GM12878 (cell line): ENCODE measurements at regions not wholly inside any gene's neighbourhood (a gene's known extent, or its start where the extent isn't known, plus 50 kb on each side); places are given as distances from the start of the nearest gene placed in this dataset.

Experiments used
- CHD1 ChIP-seq: IDR thresholded peaks from 2 replicates; pipeline ENCODE4 v1.6.1; 2012; ENCODE audit warnings: low read depth, low read length, improper control_type of control experiment
- EZH2 ChIP-seq: IDR thresholded peaks from 2 replicates; pipeline ENCODE4 v1.6.1; 2012; ENCODE audit warnings: low read depth, mild to moderate bottlenecking, control low read depth, inconsistent platforms, low read length, borderline replicate concordance; ENCODE audit not compliant: control insufficient read depth
- FOS ChIP-seq: IDR thresholded peaks from 3 replicates; pipeline ENCODE4 v1.6.1; 2011; ENCODE audit warnings: borderline replicate concordance; ENCODE audit not compliant: insufficient read length; ENCODE audit errors: extremely low read depth
- NKRF ChIP-seq: fragments of 450-650 bp; conservative IDR thresholded peaks from 2 replicates; pipeline ENCODE4 v1.6.1; 2017; ENCODE audit warnings: mild to moderate bottlenecking, moderate library complexity
- POLR2A ChIP-seq: IDR thresholded peaks from 2 replicates; pipeline ENCODE4 v1.6.1; 2011; ENCODE audit warnings: low read depth, mild to moderate bottlenecking, low read length
- RFX5 ChIP-seq: IDR thresholded peaks from 2 replicates; pipeline ENCODE4 v1.6.1; 2011; ENCODE audit warnings: low read depth, low read length, improper control_type of control experiment
- TCF12 ChIP-seq: IDR thresholded peaks from 2 replicates; pipeline ENCODE4 v1.6.1; 2011; ENCODE audit warnings: low read depth, mild to moderate bottlenecking, low read length
- USF1 ChIP-seq: IDR thresholded peaks from 2 replicates; pipeline ENCODE4 v1.6.1; 2011; ENCODE audit warnings: borderline replicate concordance, low read depth, mild to moderate bottlenecking, moderate library complexity, mixed read lengths, low read length; ENCODE audit not compliant: insufficient read depth; ENCODE audit errors: extremely low read length
- USF2 ChIP-seq: IDR thresholded peaks from 2 replicates; pipeline ENCODE4 v1.6.1; 2011; ENCODE audit warnings: low read depth, low read length, improper control_type of control experiment, borderline replicate concordance

- TF ChIP-seq EZH2 (no peak), NKRF (no peak), RFX5 (no peak), POLR2A (no peak), FOS (no peak), USF1 (no peak), TCF12 (no peak), USF2 (no peak), CHD1 (no peak)
These were observed 114.0 kb upstream of the DDX18 start for GRCh38 chr2:117700471-117700870.
